Upper lobe of left lung (tissue), 4 donors: ENCODE measurements at regions not wholly inside any gene's neighbourhood (a gene's known extent, or its start where the extent isn't known, plus 50 kb on each side); places are given as distances from the start of the nearest gene placed in this dataset.

ENCODE experiments used
- POLR2AphosphoS5 ChIP-seq, 2 donors: sonication (generic); formaldehyde crosslinking; IDR thresholded peaks; one replicate each; pipeline ENCODE4 v1.5.1; 2017; ENCODE audit warnings: antibody characterized with exemption in 2 of 2
- TF ChIP-seq, protein P1 (sequence below), 6 experiments: fragments of 450-650 bp in 4 of 6; fragments of 200-600 bp in 2 of 6; sonication (generic) in 2 of 6; IDR thresholded peaks; one replicate each; pipeline ENCODE4 v1.5.1; 2016 to 2019; ENCODE audit warnings: antibody characterized with exemption in 6 of 6

DNA sequence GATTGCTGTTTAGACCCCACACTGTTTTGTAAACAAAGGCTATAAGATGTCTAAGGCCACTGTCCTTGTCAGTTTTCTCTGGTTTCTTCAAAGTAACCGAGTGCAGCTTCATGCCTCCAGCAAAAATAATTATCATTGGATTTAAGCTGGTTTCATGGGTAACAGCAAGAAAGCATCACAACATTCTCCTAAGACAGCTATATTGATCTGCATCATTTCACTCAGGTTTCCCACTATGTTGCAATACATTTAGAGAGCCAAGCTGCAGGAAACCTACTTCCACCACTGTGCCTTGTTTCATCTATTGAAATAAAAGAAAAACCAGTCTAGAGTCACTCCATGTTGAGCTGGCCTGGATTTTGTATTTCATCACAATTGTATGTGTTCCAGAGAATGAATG lies 351.4 kb downstream of the OXSM start:
- no peak for TF ChIP-seq POLR2AphosphoS5 (IDR thresholded peaks at IDR 0.05)
- TF ChIP-seq, protein P1, sequence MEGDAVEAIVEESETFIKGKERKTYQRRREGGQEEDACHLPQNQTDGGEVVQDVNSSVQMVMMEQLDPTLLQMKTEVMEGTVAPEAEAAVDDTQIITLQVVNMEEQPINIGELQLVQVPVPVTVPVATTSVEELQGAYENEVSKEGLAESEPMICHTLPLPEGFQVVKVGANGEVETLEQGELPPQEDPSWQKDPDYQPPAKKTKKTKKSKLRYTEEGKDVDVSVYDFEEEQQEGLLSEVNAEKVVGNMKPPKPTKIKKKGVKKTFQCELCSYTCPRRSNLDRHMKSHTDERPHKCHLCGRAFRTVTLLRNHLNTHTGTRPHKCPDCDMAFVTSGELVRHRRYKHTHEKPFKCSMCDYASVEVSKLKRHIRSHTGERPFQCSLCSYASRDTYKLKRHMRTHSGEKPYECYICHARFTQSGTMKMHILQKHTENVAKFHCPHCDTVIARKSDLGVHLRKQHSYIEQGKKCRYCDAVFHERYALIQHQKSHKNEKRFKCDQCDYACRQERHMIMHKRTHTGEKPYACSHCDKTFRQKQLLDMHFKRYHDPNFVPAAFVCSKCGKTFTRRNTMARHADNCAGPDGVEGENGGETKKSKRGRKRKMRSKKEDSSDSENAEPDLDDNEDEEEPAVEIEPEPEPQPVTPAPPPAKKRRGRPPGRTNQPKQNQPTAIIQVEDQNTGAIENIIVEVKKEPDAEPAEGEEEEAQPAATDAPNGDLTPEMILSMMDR (IDR thresholded peaks at IDR 0.05), result no peak
